IMR-90 (cell line): ENCODE measurements at regions not wholly inside any gene's neighbourhood (a gene's known extent, or its start where the extent isn't known, plus 50 kb on each side); places are given as distances from the start of the nearest gene placed in this dataset.

Experiments
- ATAC-seq: fragments of 200-7000 bp; cut with Tn5 transposase; 2 replicates; pipeline ENCODE4 v1.9.1; 2020; ENCODE audit warnings: low read depth, mild to moderate bottlenecking, moderate library complexity
- BruUV-seq: library from RNA; stranded (reverse); fragments of 400-500 nt; replicated peaks from 2 replicates; lab custom pipeline; 2021; lab: Mats Ljungman, UMichigan
- CTCF ChIA-PET: fragments of 300-600 bp; formaldehyde crosslinking; extraction: SDS; loops from one replicate; lab custom pipeline; 2021; ENCODE audit warnings: antibody characterized with exemption; lab: Yijun Ruan, JAX
- POLR2A ChIA-PET: fragments of 300-600 bp; sonication (Branson Sonifier 250); formaldehyde crosslinking; loops from one replicate; lab custom pipeline; 2022; ENCODE audit warnings: antibody characterized with exemption; ENCODE audit not compliant: unreplicated experiment; lab: Charles Lee
- DNase-seq: peaks from one replicate; pipeline ENCODE4 v3.0.0; 2013
- H2AFZ ChIP-seq: replicated peaks from 2 replicates; pipeline ENCODE3; 2013; ENCODE audit warnings: low read length, mild to moderate bottlenecking; ENCODE audit not compliant: poor library complexity
- H2AK5ac ChIP-seq: 2 replicates; pipeline ENCODE4 v1.6.1; 2013; ENCODE audit warnings: low read depth, low read length, inconsistent platforms
- H2AK9ac ChIP-seq: replicated peaks from 2 replicates; pipeline ENCODE3; 2013; ENCODE audit warnings: mild to moderate bottlenecking, low read depth, low read length, moderate library complexity; ENCODE audit not compliant: poor library complexity
- H2BK120ac ChIP-seq: 2 replicates; pipeline ENCODE4 v1.6.1; 2013; ENCODE audit warnings: low read depth, low read length, inconsistent platforms
- H2BK15ac ChIP-seq: 3 replicates; pipeline ENCODE4 v1.6.1; 2013; ENCODE audit warnings: low read depth, low read length, inconsistent platforms
- H2BK20ac ChIP-seq: 2 replicates; pipeline ENCODE4 v1.6.1; 2013; ENCODE audit warnings: low read depth, mild to moderate bottlenecking, inconsistent platforms, low read length, moderate library complexity
- H2BK5ac ChIP-seq: 2 replicates; pipeline ENCODE4 v1.6.1; 2013; ENCODE audit warnings: mild to moderate bottlenecking, low read depth, low read length, inconsistent platforms; ENCODE audit not compliant: poor library complexity, severe bottlenecking
- H3K14ac ChIP-seq: replicated peaks from 2 replicates; pipeline ENCODE4 v1.6.1; 2013; ENCODE audit warnings: low read depth, low read length, inconsistent platforms
- H3K18ac ChIP-seq: 2 replicates; pipeline ENCODE4 v1.6.1; 2013; ENCODE audit warnings: low read depth, low read length, control low read depth
- H3K23ac ChIP-seq: 2 replicates; pipeline ENCODE4 v1.6.1; 2013; ENCODE audit warnings: low read depth, low read length, inconsistent platforms
- H3K27ac ChIP-seq: 2 replicates; pipeline ENCODE4 v1.5.1; 2013; ENCODE audit warnings: mild to moderate bottlenecking, control low read depth, low read length; ENCODE audit not compliant: insufficient read depth
- H3K27me3 ChIP-seq: 2 replicates; pipeline ENCODE4 v1.6.1; 2013; ENCODE audit warnings: low read length; ENCODE audit not compliant: control insufficient read depth, insufficient read depth
- H3K36me3 ChIP-seq: 2 replicates; pipeline ENCODE4 v1.6.1; 2013; ENCODE audit warnings: low read length, mixed read lengths; ENCODE audit not compliant: control insufficient read depth, insufficient read depth
- H3K4ac ChIP-seq: 2 replicates; pipeline ENCODE4 v1.6.1; 2013; ENCODE audit warnings: low read depth, low read length, inconsistent platforms
- H3K4me1 ChIP-seq: 2 replicates; pipeline ENCODE4 v1.6.1; 2013; ENCODE audit warnings: low read length, mixed read lengths; ENCODE audit not compliant: control insufficient read depth, insufficient read depth
- H3K4me2 ChIP-seq: 2 replicates; pipeline ENCODE4 v1.6.1; 2013; ENCODE audit warnings: low read depth, mild to moderate bottlenecking, control low read depth, low read length, moderate library complexity
- H3K4me3 ChIP-seq: 2 replicates; pipeline ENCODE4 v1.5.1; 2013; ENCODE audit warnings: low read depth, mild to moderate bottlenecking, control low read depth, low read length, moderate library complexity; ENCODE audit not compliant: insufficient read depth
- H3K56ac ChIP-seq: 2 replicates; pipeline ENCODE4 v1.6.1; 2013; ENCODE audit warnings: low read length, inconsistent platforms; ENCODE audit not compliant: insufficient read depth; ENCODE audit errors: extremely low read depth
- H3K79me1 ChIP-seq, 2 experiments: 2 replicates each; pipeline ENCODE4 v1.6.1; 2013; ENCODE audit warnings: low read length in 2 of 2, inconsistent platforms in 1 of 2, low read depth in 1 of 2
- H3K9ac ChIP-seq: 2 replicates; pipeline ENCODE4 v1.6.1; 2013; ENCODE audit warnings: low read depth, low read length, control low read depth
- H3K9me1 ChIP-seq: 2 replicates; pipeline ENCODE4 v1.6.1; 2013; ENCODE audit warnings: low read length, inconsistent platforms; ENCODE audit not compliant: insufficient read depth
- H3K9me3 ChIP-seq: 2 replicates; pipeline ENCODE4 v1.6.1; 2013; ENCODE audit warnings: low read length; ENCODE audit not compliant: control insufficient read depth, insufficient read depth
- H4K20me1 ChIP-seq: 2 replicates; pipeline ENCODE4 v1.6.1; 2013; ENCODE audit warnings: low read length, inconsistent platforms; ENCODE audit not compliant: insufficient read depth
- H4K5ac ChIP-seq: 2 replicates; pipeline ENCODE4 v1.6.1; 2013; ENCODE audit warnings: mild to moderate bottlenecking, low read depth, low read length, control low read depth
- H4K8ac ChIP-seq, 2 experiments: 2 replicates each; pipeline ENCODE4 v1.6.1; 2013; ENCODE audit warnings: low read depth in 2 of 2, low read length in 2 of 2, control low read depth in 1 of 2, inconsistent platforms in 1 of 2
- H4K91ac ChIP-seq: 2 replicates; pipeline ENCODE4 v1.6.1; 2013; ENCODE audit warnings: low read depth, low read length, inconsistent platforms; ENCODE audit not compliant: insufficient read depth
- BHLHE40 ChIP-seq: fragments of 150-350 bp; IDR thresholded peaks from 2 replicates; pipeline ENCODE4 v1.6.1; 2016; ENCODE audit warnings: mild to moderate bottlenecking, low read depth, low read length
- CTCF ChIP-seq: conservative IDR thresholded peaks from 2 replicates; pipeline ENCODE4 v1.5.1; 2012; ENCODE audit warnings: mild to moderate bottlenecking, low read depth, low read length, improper control_type of control experiment
- FOS ChIP-seq: fragments of 150-350 bp; IDR thresholded peaks from 2 replicates; pipeline ENCODE4 v1.6.1; 2016; ENCODE audit warnings: low read depth, low read length
- MXI1 ChIP-seq: IDR thresholded peaks from 2 replicates; pipeline ENCODE4 v1.6.1; 2012; ENCODE audit warnings: low read depth, mild to moderate bottlenecking, low read length, moderate library complexity, borderline replicate concordance
- NFE2L2 ChIP-seq: fragments of 150-350 bp; IDR thresholded peaks from 2 replicates; pipeline ENCODE4 v1.6.1; 2016; ENCODE audit warnings: low read depth, mild to moderate bottlenecking, low read length
- POLR2A ChIP-seq: IDR thresholded peaks from 2 replicates; pipeline ENCODE4 v1.6.1; 2012; ENCODE audit warnings: mild to moderate bottlenecking, low read depth, low read length
- RAD21 ChIP-seq: IDR thresholded peaks from 2 replicates; pipeline ENCODE4 v1.6.1; 2012; ENCODE audit warnings: low read length, improper control_type of control experiment
- RFX5 ChIP-seq: IDR thresholded peaks from 2 replicates; pipeline ENCODE4 v1.8.0; 2012; ENCODE audit warnings: low read depth, mild to moderate bottlenecking, low read length, moderate library complexity
- WGBS, 2 experiments: methylation state at CpG; one replicate each; pipeline versions ENCODE4 v1.1.5 to v1.1.7; 2013; ENCODE audit warnings: missing lambda C conversion rate in 2 of 2; ENCODE audit not compliant: insufficient read length in 1 of 2; ENCODE audit errors: extremely low coverage in 2 of 2; 5-methylcytosine and 5-hydroxymethylcytosine counted together
- dilution Hi-C: fragments of 300-500 bp; cut with HindIII; formaldehyde crosslinking; loops from one replicate; pipeline ENCODE4 v1.14.3; 2018; ENCODE audit warnings: low sequenced_read_pairs; ENCODE audit not compliant: unreplicated experiment
- in situ Hi-C: fragments of 300-500 bp; cut with MboI; formaldehyde crosslinking; loops from 3 replicates; pipeline ENCODE4 v1.14.3; 2019; ENCODE audit warnings: low sequenced_read_pairs, inconsistent platforms, mixed read lengths
- intact Hi-C: fragments of 100-400 bp; cut with micrococcal nuclease; formaldehyde crosslinking; loops from 2 replicates; pipeline ENCODE4 v1.10.0; 2022
- TF ChIP-seq, protein P1 (sequence below): fragments of 150-350 bp; IDR thresholded peaks from 2 replicates; pipeline ENCODE4 v1.6.1; 2017; ENCODE audit warnings: mild to moderate bottlenecking, antibody characterized with exemption, low read length, low read depth

GRCh38 chr13:59229401-59229800 lies 934.3 kb downstream of the DIAPH3 start:
- BruUV-seq, result no TSS peak
- no peak for TF ChIP-seq POLR2A
- no peak for TF ChIP-seq CTCF
- no peak for TF ChIP-seq NFE2L2
- no peak for TF ChIP-seq RFX5
- TF ChIP-seq FOS, result no peak
- no peak for TF ChIP-seq RAD21
- TF ChIP-seq, protein P1, sequence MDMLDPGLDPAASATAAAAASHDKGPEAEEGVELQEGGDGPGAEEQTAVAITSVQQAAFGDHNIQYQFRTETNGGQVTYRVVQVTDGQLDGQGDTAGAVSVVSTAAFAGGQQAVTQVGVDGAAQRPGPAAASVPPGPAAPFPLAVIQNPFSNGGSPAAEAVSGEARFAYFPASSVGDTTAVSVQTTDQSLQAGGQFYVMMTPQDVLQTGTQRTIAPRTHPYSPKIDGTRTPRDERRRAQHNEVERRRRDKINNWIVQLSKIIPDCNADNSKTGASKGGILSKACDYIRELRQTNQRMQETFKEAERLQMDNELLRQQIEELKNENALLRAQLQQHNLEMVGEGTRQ, result no peak
- no peak for TF ChIP-seq BHLHE40
- no peak for TF ChIP-seq MXI1
- H2AK9ac ChIP-seq, result no peak overlapping the region
- H3K27me3 ChIP-seq, result no peaks in the 10 kb centered on the region
- in situ Hi-C loops (no loop called here), intact Hi-C loops (no loop called here), dilution Hi-C loops (no loop called here)
- H3K56ac ChIP-seq, result no peak overlapping the region
- no peaks in the 10 kb centered on the region for H4K20me1 ChIP-seq
- H2BK120ac ChIP-seq, result no peak overlapping the region
- ChIA-PET POLR2A (no interaction called here), CTCF (no interaction called here)
- H3K79me1 ChIP-seq, result no peaks in the 10 kb centered on the region
- H2AK5ac ChIP-seq, result no peak overlapping the region
- H3K14ac ChIP-seq, result no peak overlapping the region
- H3K4me3 ChIP-seq, result no peak overlapping the region
- H4K91ac ChIP-seq, result no peak overlapping the region
- H3K27ac ChIP-seq, result no peak overlapping the region
- H3K4me1 ChIP-seq, result no peaks in the 10 kb centered on the region
- H2BK5ac ChIP-seq, result no peak overlapping the region
- H3K9me3 ChIP-seq, result no peaks in the 10 kb centered on the region
- H3K4ac ChIP-seq, result no peak overlapping the region
- H3K4me2 ChIP-seq, result no peak overlapping the region
- ATAC-seq (no peak), DNase-seq (no peak)
- no peak overlapping the region for H3K18ac ChIP-seq
- H2AFZ ChIP-seq, result no peak overlapping the region
- no peak overlapping the region for H3K9ac ChIP-seq
- no peak overlapping the region for H2BK15ac ChIP-seq
- H4K5ac ChIP-seq, result no peak overlapping the region
- H3K36me3 ChIP-seq, result no peaks in the 10 kb centered on the region
- H3K9me1 ChIP-seq, result no peaks in the 10 kb centered on the region
- no CpG with 5 or more reads among the region's 3 CpGs for WGBS, 2 experiments
- H4K8ac ChIP-seq, result no peak overlapping the region
- H2BK20ac ChIP-seq, result no peak overlapping the region
- no peak overlapping the region for H3K23ac ChIP-seq
